ENCODE measurements at regions not wholly inside any gene's neighbourhood (a gene's known extent, or its start where the extent isn't known, plus 50 kb on each side); places are given as distances from the start of the nearest gene placed in this dataset.

- H3K4me3 ChIP-seq (replicated peaks in 1 of 2; ENCODE audit: low read depth in 2 of 2, low read length in 2 of 2) = no peak overlapping the region
- DNase-seq (ENCODE audit: low read depth in 2 of 2) = no peak
Observed at GRCh38 chr9:89999176-89999533, 394.3 kb downstream of the GADD45G start.

DNA sequence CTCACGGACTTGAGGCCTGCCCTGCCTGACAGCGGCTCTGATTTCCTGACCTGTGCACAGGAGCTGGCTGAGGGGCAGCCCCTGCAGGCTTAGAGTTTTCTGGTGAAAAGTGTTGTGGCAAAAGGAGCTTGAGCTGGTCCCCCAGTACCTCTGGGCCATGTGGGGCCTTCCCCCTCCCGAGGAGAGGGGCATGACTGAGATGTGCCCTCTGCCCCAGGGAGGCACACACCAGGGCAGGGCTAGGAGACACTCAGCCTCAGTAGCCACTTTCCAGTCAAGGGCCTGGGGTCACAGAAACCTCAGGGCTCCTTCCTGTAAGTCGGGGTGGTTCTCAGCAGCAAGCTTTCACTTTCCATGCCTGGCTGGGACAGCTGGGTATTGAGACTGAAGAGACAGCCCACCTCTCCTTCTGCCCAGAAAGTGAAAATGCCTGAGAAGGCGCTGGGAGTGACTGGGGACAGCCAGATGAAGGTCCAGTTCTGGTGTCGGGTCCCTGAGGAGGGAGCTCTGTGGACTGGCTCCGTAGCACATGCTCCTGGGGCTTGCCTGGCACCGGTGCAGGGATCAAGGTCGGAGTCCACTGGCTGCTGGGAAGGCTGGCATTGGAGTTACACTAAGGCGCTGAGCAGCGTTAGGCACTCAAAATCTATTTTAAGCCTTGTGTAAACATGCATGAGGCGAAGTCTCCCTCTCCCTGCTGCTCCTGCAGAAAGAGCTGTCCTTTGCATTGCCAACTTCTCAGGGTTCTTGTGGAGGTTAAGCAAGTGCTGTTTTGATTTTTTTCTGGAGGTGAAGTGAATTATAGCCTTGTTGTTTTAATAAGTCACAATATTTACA, 394.9 kb downstream of the GADD45G start:
- DNase-seq (ENCODE audit: low read depth in 2 of 2) = peak; percentile 1 to 50
- no peak for TF ChIP-seq CTCF (IDR thresholded peaks at IDR 0.05; ENCODE audit: low read depth, low read length)
- H3K4me3 ChIP-seq (replicated peaks in 1 of 2; ENCODE audit: low read depth in 2 of 2, low read length in 2 of 2) = peak overlapping the region in 1 of 2 donors; percentile 9

More at GRCh38 chr9:89999176-89999533, 394.3 kb downstream of the GADD45G start:
- no peak for TF ChIP-seq CTCF (IDR thresholded peaks at IDR 0.05; ENCODE audit: low read depth, low read length)

DNA sequence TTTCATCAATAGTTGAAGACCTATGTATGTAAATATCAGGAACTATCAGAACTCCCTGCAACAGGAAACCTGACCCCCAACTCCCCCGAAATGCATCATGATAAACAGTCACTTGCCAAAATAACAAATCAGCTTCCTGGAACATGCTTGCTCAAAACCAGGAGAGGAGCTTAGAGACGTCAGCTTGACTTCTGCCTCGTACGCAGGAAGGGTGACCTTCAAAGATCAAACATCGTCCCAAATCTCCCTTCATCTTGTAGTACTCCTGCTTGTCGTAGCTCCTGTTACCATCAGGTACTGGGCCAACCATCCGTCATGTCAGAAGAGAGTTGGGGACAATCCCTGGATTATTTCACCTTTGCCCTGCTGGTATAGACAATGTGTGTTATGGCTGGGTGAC, 396.1 kb downstream of the GADD45G start:
- TF ChIP-seq CTCF (IDR thresholded peaks at IDR 0.05; ENCODE audit: low read depth, low read length) = no peak
- H3K4me3 ChIP-seq (replicated peaks in 1 of 2; ENCODE audit: low read depth in 2 of 2, low read length in 2 of 2) = no peak overlapping the region
- DNase-seq (ENCODE audit: low read depth in 2 of 2) = no peak

GRCh38 chr9:90001747-90002146, 396.9 kb downstream of the GADD45G start:
- H3K4me3 ChIP-seq (replicated peaks in 1 of 2; ENCODE audit: low read depth in 2 of 2, low read length in 2 of 2) = no peak overlapping the region
- TF ChIP-seq CTCF (IDR thresholded peaks at IDR 0.05; ENCODE audit: low read depth, low read length) = no peak
- DNase-seq (ENCODE audit: low read depth in 2 of 2) = no peak

- H3K4me3 ChIP-seq (replicated peaks in 1 of 2; ENCODE audit: low read depth in 2 of 2, low read length in 2 of 2) = no peak overlapping the region
- no peak for TF ChIP-seq CTCF (IDR thresholded peaks at IDR 0.05; ENCODE audit: low read depth, low read length)
- DNase-seq (ENCODE audit: low read depth in 2 of 2) = no peak
Observed at GRCh38 chr9:90002397-90003271, 397.8 kb downstream of the GADD45G start.

DNA sequence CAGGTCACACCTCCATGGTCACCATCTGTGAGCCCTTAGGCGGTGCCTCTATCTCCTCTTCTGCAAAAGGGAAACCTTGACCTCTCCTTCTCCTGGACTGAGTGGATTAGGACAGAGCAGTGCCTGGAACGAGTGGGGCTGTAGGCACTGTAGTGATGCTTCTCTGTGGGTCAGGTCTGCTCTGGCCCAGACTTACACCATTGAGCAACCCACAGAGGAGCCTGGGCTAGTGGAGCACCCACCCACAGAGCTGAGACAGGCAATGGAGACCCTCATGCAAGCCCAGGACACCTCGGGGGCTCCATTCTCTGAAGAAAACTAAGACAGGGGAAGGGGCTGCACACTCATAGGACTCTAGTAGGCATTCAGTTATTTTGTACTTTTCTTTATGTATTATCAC, 400.6 kb downstream of the GADD45G start:
- H3K4me3 ChIP-seq (replicated peaks in 1 of 2; ENCODE audit: low read depth in 2 of 2, low read length in 2 of 2) = no peak overlapping the region
- no peak for TF ChIP-seq CTCF (IDR thresholded peaks at IDR 0.05; ENCODE audit: low read depth, low read length)
- no peak for DNase-seq (ENCODE audit: low read depth in 2 of 2)
